ENCODE measurements at regions not wholly inside any gene's neighbourhood (a gene's known extent, or its start where the extent isn't known, plus 50 kb on each side); places are given as distances from the start of the nearest gene placed in this dataset.

DNA sequence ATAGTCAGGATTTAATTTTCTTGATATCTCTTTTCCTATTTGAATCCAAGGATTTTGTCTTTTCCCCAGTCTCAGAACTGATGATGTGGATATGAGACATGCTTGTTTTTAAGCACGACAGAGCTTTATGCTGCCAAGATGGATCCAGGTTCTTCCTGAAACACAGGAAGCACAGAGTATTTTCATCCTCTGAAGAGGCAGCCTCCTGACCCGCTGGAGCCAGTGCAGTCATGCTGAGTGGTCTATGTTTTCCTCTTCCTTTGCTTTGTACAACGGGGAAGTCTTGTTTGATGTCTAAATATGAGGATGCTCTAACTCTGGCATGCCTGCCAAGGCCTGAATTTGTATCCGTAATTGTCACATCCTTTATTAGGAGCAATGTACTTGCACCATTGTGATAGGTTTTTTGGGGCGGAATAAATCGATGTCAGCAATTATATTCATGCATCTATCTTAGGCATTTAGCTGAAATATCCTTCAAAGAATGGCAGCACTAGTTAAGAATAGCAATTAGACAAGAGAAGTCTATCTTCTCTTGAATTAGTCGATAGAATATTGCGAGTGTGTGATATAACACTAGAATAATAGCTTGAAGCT is 407.1 kb upstream of the JAG1 start:
- intact Hi-C loops (cut with micrococcal nuclease; ENCODE audit: unreplicated experiment), result no loop called here
- no peak overlapping the region for H3K4me3 Mint-ChIP-seq (ENCODE audit: low read depth, unreplicated experiment)
- H3K36me3 Mint-ChIP-seq (ENCODE audit: insufficient read depth, unreplicated experiment), result no peaks in the 10 kb centered on the region
- no peaks in the 10 kb centered on the region for H3K9me3 Mint-ChIP-seq (ENCODE audit: low read depth, unreplicated experiment)
- H3K27me3 Mint-ChIP-seq (ENCODE audit: unreplicated experiment), result no peaks in the 10 kb centered on the region
- H3K4me1 Mint-ChIP-seq (ENCODE audit: low read depth, unreplicated experiment), result no peaks in the 10 kb centered on the region
- TF ChIP-seq, protein P1, sequence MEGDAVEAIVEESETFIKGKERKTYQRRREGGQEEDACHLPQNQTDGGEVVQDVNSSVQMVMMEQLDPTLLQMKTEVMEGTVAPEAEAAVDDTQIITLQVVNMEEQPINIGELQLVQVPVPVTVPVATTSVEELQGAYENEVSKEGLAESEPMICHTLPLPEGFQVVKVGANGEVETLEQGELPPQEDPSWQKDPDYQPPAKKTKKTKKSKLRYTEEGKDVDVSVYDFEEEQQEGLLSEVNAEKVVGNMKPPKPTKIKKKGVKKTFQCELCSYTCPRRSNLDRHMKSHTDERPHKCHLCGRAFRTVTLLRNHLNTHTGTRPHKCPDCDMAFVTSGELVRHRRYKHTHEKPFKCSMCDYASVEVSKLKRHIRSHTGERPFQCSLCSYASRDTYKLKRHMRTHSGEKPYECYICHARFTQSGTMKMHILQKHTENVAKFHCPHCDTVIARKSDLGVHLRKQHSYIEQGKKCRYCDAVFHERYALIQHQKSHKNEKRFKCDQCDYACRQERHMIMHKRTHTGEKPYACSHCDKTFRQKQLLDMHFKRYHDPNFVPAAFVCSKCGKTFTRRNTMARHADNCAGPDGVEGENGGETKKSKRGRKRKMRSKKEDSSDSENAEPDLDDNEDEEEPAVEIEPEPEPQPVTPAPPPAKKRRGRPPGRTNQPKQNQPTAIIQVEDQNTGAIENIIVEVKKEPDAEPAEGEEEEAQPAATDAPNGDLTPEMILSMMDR (IDR thresholded peaks at IDR 0.05; ENCODE audit: unreplicated experiment), result no peak
- no peak for DNase-seq
- H3K27ac Mint-ChIP-seq (ENCODE audit: unreplicated experiment), result no peak overlapping the region
- BruUV-seq (replicated peaks), result no TSS peak
- CTCF ChIA-PET, result no interaction called here

DNA sequence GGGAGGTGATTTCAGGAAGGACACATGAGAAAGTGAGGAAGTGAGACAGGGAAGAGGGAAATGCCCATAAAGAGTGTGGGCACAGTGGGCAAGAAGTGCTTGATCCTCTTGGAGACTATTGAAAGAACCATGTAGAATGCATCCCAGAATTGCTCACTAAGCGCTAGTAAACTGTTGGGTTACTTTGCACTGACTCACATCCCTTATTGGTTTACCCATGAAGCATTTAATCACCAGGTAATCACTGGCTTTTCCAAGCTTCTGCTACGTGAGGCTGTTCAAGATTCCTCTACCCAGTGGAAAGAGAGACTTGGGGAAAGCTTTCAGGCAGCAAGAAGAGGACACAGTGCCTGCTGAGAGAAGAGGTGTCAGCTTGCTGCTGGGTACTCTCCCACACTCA is 410.0 kb upstream of the JAG1 start:
- CTCF ChIA-PET, result no interaction called here
- Mint-ChIP-seq H3K4me1 (ENCODE audit: low read depth, unreplicated experiment) (no peaks in the 10 kb centered on the region), H3K9me3 (ENCODE audit: low read depth, unreplicated experiment) (peaks cover 3% of the 10 kb centered on the region), H3K4me3 (ENCODE audit: low read depth, unreplicated experiment) (no peak overlapping the region), H3K27ac (ENCODE audit: unreplicated experiment) (no peak overlapping the region), H3K27me3 (ENCODE audit: unreplicated experiment) (no peaks in the 10 kb centered on the region), H3K36me3 (ENCODE audit: insufficient read depth, unreplicated experiment) (no peaks in the 10 kb centered on the region)
- no peak for DNase-seq
- BruUV-seq (replicated peaks), result no TSS peak
- intact Hi-C loops (cut with micrococcal nuclease; ENCODE audit: unreplicated experiment), result no loop called here
- TF ChIP-seq, protein P1 (IDR thresholded peaks at IDR 0.05; ENCODE audit: unreplicated experiment), result no peak

DNA sequence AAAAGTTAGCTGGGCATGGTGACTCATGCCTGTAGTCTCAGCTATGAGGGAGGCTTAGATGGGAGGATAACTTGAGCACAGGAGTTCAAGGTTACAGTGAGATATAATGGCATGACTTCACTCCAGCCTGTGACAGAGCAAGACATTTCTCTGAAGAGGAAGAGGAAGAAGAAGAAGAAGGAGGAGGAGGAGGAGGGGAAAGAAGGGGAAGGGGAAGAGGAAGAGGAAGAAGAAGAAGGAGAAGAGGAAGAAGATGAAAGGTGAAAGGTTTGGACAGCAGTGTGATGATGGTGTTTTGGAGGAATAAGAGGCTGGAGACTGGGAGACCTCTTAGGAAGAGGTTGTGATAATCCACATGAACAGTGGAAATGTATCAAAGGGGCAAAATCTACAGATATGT is 410.7 kb upstream of the JAG1 start:
- Mint-ChIP-seq H3K4me1 (ENCODE audit: low read depth, unreplicated experiment) (no peaks in the 10 kb centered on the region), H3K36me3 (ENCODE audit: insufficient read depth, unreplicated experiment) (no peaks in the 10 kb centered on the region), H3K4me3 (ENCODE audit: low read depth, unreplicated experiment) (no peak overlapping the region), H3K27ac (ENCODE audit: unreplicated experiment) (no peak overlapping the region), H3K9me3 (ENCODE audit: low read depth, unreplicated experiment) (peaks cover 3% of the 10 kb centered on the region), H3K27me3 (ENCODE audit: unreplicated experiment) (no peaks in the 10 kb centered on the region)
- TF ChIP-seq, protein P1 (IDR thresholded peaks at IDR 0.05; ENCODE audit: unreplicated experiment), result no peak
- no TSS peak for BruUV-seq (replicated peaks)
- no peak for DNase-seq
- intact Hi-C loops (cut with micrococcal nuclease; ENCODE audit: unreplicated experiment), result no loop called here
- CTCF ChIA-PET, result no interaction called here

DNA sequence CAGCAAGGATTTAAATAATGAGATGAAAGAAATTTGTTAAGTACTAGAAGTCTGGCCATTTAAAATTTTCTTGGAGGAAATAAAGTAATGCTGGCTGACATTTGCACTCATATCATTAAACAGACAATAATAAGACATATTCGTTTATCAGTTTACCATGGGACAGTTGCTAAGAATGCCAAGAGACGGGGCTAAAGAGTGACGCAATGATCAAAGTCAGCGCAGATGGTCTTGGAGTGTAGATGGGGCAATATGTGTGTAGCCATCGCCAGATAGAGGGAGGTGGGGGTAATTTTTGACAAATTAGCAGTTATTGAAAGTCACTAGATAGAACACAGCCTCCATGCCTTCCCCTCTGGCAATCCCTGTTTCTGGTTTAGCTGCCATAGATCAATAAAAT is 413.2 kb upstream of the JAG1 start:
- CTCF ChIA-PET, result no interaction called here
- no peaks in the 10 kb centered on the region for H3K36me3 Mint-ChIP-seq (ENCODE audit: insufficient read depth, unreplicated experiment)
- H3K4me3 Mint-ChIP-seq (ENCODE audit: low read depth, unreplicated experiment), result no peak overlapping the region
- DNase-seq, result no peak
- H3K9me3 Mint-ChIP-seq (ENCODE audit: low read depth, unreplicated experiment), result peaks cover 3% of the 10 kb centered on the region
- H3K4me1 Mint-ChIP-seq (ENCODE audit: low read depth, unreplicated experiment), result peaks cover 10% of the 10 kb centered on the region
- H3K27ac Mint-ChIP-seq (ENCODE audit: unreplicated experiment), result no peak overlapping the region
- H3K27me3 Mint-ChIP-seq (ENCODE audit: unreplicated experiment), result no peaks in the 10 kb centered on the region
- intact Hi-C loops (cut with micrococcal nuclease; ENCODE audit: unreplicated experiment), result no loop called here
- TF ChIP-seq, protein P1 (IDR thresholded peaks at IDR 0.05; ENCODE audit: unreplicated experiment), result no peak
- no TSS peak for BruUV-seq (replicated peaks)

Measured in Calu3 (cell line).